Activated CD4-positive, alpha-beta T cell treated with anti-CD3 and anti-CD28 coated beads, Interleukin-2, Interleukin-4, amounts not matched to agents 100 ng/mL and 50 ng/mL, durations not matched to agents 16 hours and 8 hours (primary cell): ENCODE measurements at regions not wholly inside any gene's neighbourhood (a gene's known extent, or its start where the extent isn't known, plus 50 kb on each side); places are given as distances from the start of the nearest gene placed in this dataset.
A peak's percentile ranks its signal among the peaks of the same experiment; 100 is the strongest.
"Not testable (repeated sequence)": the region's sequence is repeated elsewhere in the genome, so short reads cannot be mapped to it uniquely, and the experiment has no call there.

Experiments
- DNase-seq: peaks from one replicate; pipeline ENCODE4 v3.0.0-alpha.2; 2020; ENCODE audit warnings: low spot score

- no peak for DNase-seq
Observed at GRCh38 chrX:25503826-25504225, 488.1 kb upstream of the ARX start.

- DNase-seq, result no peak
Observed at GRCh38 chrX:25507801-25508200, 492.0 kb upstream of the ARX start.

- no peak for DNase-seq
Observed at GRCh38 chrX:25519258-25519657, 503.5 kb upstream of the ARX start.

- DNase-seq, result not testable (repeated sequence)
Observed at GRCh38 chrX:25522443-25523010, 506.8 kb upstream of the ARX start.

GRCh38 chrX:25523574-25524540, 508.1 kb upstream of the ARX start:
- DNase-seq, result peak; percentile 26

- DNase-seq, result no peak
Observed at GRCh38 chrX:25527156-25527555, 511.4 kb upstream of the ARX start.

- no peak for DNase-seq
Observed at GRCh38 chrX:25527596-25527995, 511.8 kb upstream of the ARX start.

GRCh38 chrX:25531096-25531495, 515.3 kb upstream of the ARX start:
- no peak for DNase-seq

- no peak for DNase-seq
Observed at GRCh38 chrX:25534091-25534490, 518.3 kb upstream of the ARX start.

GRCh38 chrX:25536307-25536970, 520.7 kb upstream of the ARX start:
- DNase-seq, result no peak

- DNase-seq, result no peak
Observed at GRCh38 chrX:25537699-25538098, 521.9 kb upstream of the ARX start.

GRCh38 chrX:25544641-25545040, 528.9 kb upstream of the ARX start:
- no peak for DNase-seq

- DNase-seq, result no peak
Observed at GRCh38 chrX:25548811-25549210, 533.0 kb upstream of the ARX start.

GRCh38 chrX:25555521-25555920, 539.8 kb upstream of the ARX start:
- no peak for DNase-seq

- no peak for DNase-seq
Observed at GRCh38 chrX:25558137-25558536, 542.4 kb upstream of the ARX start.

GRCh38 chrX:25561190-25561589, 545.4 kb upstream of the ARX start:
- DNase-seq, result no peak

- DNase-seq, result no peak
Observed at GRCh38 chrX:25573631-25574030, 557.9 kb upstream of the ARX start.

GRCh38 chrX:25596921-25597320, 541.2 kb upstream of the MAGEB18 start:
- DNase-seq, result no peak

- DNase-seq, result no peak
Observed at GRCh38 chrX:25597551-25597950, 540.6 kb upstream of the MAGEB18 start.

- no peak for DNase-seq
Observed at GRCh38 chrX:25599061-25599460, 539.1 kb upstream of the MAGEB18 start.

- no peak for DNase-seq
Observed at GRCh38 chrX:25600776-25601175, 537.4 kb upstream of the MAGEB18 start.

GRCh38 chrX:25601323-25601722, 536.8 kb upstream of the MAGEB18 start:
- DNase-seq, result no peak

GRCh38 chrX:25618248-25618647, 519.9 kb upstream of the MAGEB18 start:
- no peak for DNase-seq
